Activated T-helper 1 cell treated with anti-CD3 and anti-CD28 coated beads, Interleukin-12 subunit alpha, Interleukin-12 subunit beta, Interleukin-2, Interleukin-4 antibody, amounts not matched to agents 30 ng/mL and 10 ng/mL and 1 ng/mL, durations not matched to agents 14 hours and 24 hours and 36 hours (primary cell): ENCODE measurements at regions not wholly inside any gene's neighbourhood (a gene's known extent, or its start where the extent isn't known, plus 50 kb on each side); places are given as distances from the start of the nearest gene placed in this dataset.
"Not testable (repeated sequence)": the region's sequence is repeated elsewhere in the genome, so short reads cannot be mapped to it uniquely, and the experiment has no call there.

Experiments
- DNase-seq: peaks from one replicate; pipeline ENCODE4 v3.0.0; 2021; ENCODE audit warnings: low spot score
- H3K27ac Mint-ChIP-seq: one replicate; pipeline ENCODE4 v1.8.0; 2021; ENCODE audit warnings: mild to moderate bottlenecking, mixed read lengths
- H3K27me3 Mint-ChIP-seq: one replicate; pipeline ENCODE4 v1.8.0; 2022; ENCODE audit warnings: mild to moderate bottlenecking, moderate library complexity, mixed read lengths; ENCODE audit not compliant: insufficient read depth
- H3K36me3 Mint-ChIP-seq: one replicate; pipeline ENCODE4 v1.8.0; 2021; ENCODE audit warnings: low read depth, mixed read lengths
- H3K4me1 Mint-ChIP-seq: one replicate; pipeline ENCODE4 v1.8.0; 2021; ENCODE audit warnings: low read depth, mixed read lengths
- H3K4me3 Mint-ChIP-seq: one replicate; pipeline ENCODE4 v1.8.0; 2021; ENCODE audit warnings: mild to moderate bottlenecking, moderate library complexity, mixed read lengths
- H3K9me3 Mint-ChIP-seq: one replicate; pipeline ENCODE4 v1.8.0; 2021; ENCODE audit warnings: mixed read lengths
- intact Hi-C: fragments of 100-400 bp; cut with micrococcal nuclease; formaldehyde crosslinking; loops from one replicate; pipeline ENCODE4 v1.15.1; 2024

- no peak overlapping the region for H3K27ac Mint-ChIP-seq
- peaks cover 2% of the 10 kb centered on the region for H3K27me3 Mint-ChIP-seq
- DNase-seq, result no peak
- H3K36me3 Mint-ChIP-seq, result no peaks in the 10 kb centered on the region
- intact Hi-C loops, result no loop called here
- H3K9me3 Mint-ChIP-seq, result no peaks in the 10 kb centered on the region
- H3K4me3 Mint-ChIP-seq, result no peak overlapping the region
- no peaks in the 10 kb centered on the region for H3K4me1 Mint-ChIP-seq
These were observed 611.8 kb downstream of the ETNK1 start for GRCh38 chr12:23236811-23237210.

DNA sequence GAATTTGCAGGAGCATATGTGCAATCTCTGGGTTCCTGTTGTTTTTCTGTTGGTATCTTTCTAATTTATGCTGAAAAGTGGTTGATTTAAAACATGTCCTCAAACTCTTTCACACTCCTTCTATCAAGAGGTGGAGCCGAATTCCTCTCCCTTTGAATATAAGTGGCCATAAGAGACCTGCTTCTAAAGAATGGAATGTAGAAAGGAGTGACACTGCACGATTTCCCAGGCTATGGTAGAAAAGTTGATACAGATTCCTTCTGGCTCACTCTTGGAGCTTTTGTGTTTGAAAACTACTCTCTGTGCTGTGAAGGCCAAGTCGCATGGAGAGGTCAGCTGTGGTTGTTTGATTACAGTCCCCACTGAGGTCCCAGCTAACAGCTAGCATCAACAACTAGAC lies 613.2 kb downstream of the ETNK1 start:
- H3K27me3 Mint-ChIP-seq, result peaks cover 2% of the 10 kb centered on the region
- no peak for DNase-seq
- intact Hi-C loops, result no loop called here
- H3K36me3 Mint-ChIP-seq, result no peaks in the 10 kb centered on the region
- no peaks in the 10 kb centered on the region for H3K9me3 Mint-ChIP-seq
- no peak overlapping the region for H3K27ac Mint-ChIP-seq
- H3K4me3 Mint-ChIP-seq, result no peak overlapping the region
- H3K4me1 Mint-ChIP-seq, result no peaks in the 10 kb centered on the region

DNA sequence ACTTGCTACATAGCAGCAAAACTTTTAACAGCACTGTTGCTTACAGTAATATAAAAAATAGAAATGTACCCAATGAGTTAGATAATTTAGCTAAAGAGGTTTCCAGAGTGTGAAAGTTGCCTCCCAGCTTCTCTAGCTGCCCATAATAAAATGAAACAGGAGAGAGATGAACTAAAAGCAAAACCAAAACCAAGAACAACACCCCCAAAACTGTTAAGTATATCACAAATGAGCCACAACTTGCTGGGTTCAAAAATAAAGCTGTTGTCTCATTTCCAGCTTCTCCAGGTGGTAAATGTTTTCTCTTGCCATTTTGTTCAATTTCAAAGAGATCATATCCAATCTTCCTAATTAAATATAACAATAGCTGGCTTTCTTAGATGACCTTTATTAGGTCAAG lies 614.0 kb downstream of the ETNK1 start:
- no peak for DNase-seq
- intact Hi-C loops, result no loop called here
- Mint-ChIP-seq H3K27me3 (peaks cover 2% of the 10 kb centered on the region), H3K27ac (no peak overlapping the region), H3K9me3 (no peaks in the 10 kb centered on the region), H3K4me3 (no peak overlapping the region), H3K4me1 (no peaks in the 10 kb centered on the region), H3K36me3 (no peaks in the 10 kb centered on the region)

DNA sequence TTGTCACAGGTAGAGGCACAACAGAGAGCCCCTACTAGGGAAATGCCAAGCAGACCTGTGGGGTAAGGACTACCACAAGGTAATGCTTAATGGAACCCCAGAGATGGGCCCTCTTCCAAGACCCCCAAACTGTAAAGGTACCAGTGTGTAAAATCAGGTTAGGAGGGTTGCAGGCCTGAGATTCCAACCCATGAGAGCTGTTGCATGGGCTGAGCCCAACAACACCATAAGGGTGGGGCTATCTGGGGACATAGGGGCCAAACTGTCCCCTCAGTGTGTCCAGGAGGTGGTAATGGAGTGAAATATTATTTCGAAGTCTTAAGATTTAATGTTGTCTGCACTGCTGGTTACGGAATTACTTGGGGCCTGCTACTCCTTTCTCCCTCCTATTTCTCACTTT lies 620.2 kb downstream of the ETNK1 start:
- H3K27me3 Mint-ChIP-seq, result peaks cover 2% of the 10 kb centered on the region

DNA sequence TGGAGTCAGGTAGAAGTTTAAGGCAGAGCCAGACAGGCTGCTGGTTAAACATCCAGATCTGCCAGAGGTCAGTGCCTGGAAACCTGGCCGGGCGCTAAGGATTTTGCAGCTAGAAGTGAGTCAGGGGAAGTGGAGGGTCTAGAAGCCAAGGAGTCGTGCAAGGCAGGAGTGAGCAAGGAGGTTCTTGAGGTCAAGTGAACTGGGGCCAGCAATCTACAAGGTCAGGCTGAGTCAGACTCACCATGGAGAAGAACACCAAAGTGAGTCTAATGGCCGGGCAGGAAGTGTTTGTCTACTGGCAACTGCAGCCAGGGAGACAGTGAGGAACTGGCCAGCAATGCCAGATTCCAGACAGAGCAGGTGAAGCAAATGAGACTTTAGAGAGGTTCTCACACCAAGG lies 628.2 kb downstream of the ETNK1 start:
- H3K27me3 Mint-ChIP-seq, result no peaks in the 10 kb centered on the region
- no peaks in the 10 kb centered on the region for H3K9me3 Mint-ChIP-seq
- no peak for DNase-seq
- no peak overlapping the region for H3K4me3 Mint-ChIP-seq
- intact Hi-C loops, result no loop called here
- no peaks in the 10 kb centered on the region for H3K4me1 Mint-ChIP-seq
- H3K27ac Mint-ChIP-seq, result no peak overlapping the region
- H3K36me3 Mint-ChIP-seq, result no peaks in the 10 kb centered on the region

More for the DNA sequence above, 620.2 kb downstream of the ETNK1 start:
- H3K36me3 Mint-ChIP-seq, result no peaks in the 10 kb centered on the region
- H3K4me3 Mint-ChIP-seq, result no peak overlapping the region
- H3K4me1 Mint-ChIP-seq, result no peaks in the 10 kb centered on the region
- H3K27ac Mint-ChIP-seq, result no peak overlapping the region
- DNase-seq, result no peak
- H3K9me3 Mint-ChIP-seq, result no peaks in the 10 kb centered on the region
- intact Hi-C loops, result no loop called here

GRCh38 chr12:23253910-23254309 lies 628.9 kb downstream of the ETNK1 start:
- H3K9me3 Mint-ChIP-seq, H3K27ac Mint-ChIP-seq, DNase-seq, H3K27me3 Mint-ChIP-seq, H3K4me1 Mint-ChIP-seq, intact Hi-C loops, H3K4me3 Mint-ChIP-seq, H3K36me3 Mint-ChIP-seq: not testable (repeated sequence)

- Mint-ChIP-seq H3K4me3 (no peak overlapping the region), H3K4me1 (no peaks in the 10 kb centered on the region), H3K36me3 (no peaks in the 10 kb centered on the region), H3K27me3 (no peaks in the 10 kb centered on the region), H3K27ac (no peak overlapping the region), H3K9me3 (no peaks in the 10 kb centered on the region)
- no peak for DNase-seq
- intact Hi-C loops, result no loop called here
These were observed 634.6 kb downstream of the ETNK1 start for GRCh38 chr12:23259558-23259957.

DNA sequence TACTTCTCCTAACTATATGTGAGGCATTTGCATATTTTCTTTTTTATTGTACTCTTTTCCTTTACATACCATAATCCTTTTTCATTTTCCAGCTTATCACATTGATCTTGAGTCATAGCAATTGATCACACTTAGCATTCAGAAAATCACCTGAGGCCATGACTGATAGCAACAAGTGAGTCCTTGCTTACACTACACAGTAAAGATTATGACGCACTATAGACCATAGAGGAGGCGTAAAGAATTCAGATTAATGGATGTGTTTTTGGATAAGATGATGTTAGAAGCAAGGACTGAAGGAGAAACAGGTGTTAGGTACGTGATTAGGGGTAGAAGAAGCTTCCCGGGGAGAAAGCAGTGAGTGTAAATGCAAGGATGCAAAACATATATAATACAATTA lies 637.7 kb downstream of the ETNK1 start:
- Mint-ChIP-seq H3K27me3 (no peaks in the 10 kb centered on the region), H3K9me3 (no peaks in the 10 kb centered on the region), H3K4me1 (no peaks in the 10 kb centered on the region), H3K27ac (no peak overlapping the region), H3K4me3 (no peak overlapping the region), H3K36me3 (no peaks in the 10 kb centered on the region)
- intact Hi-C loops, result no loop called here
- DNase-seq, result no peak

DNA sequence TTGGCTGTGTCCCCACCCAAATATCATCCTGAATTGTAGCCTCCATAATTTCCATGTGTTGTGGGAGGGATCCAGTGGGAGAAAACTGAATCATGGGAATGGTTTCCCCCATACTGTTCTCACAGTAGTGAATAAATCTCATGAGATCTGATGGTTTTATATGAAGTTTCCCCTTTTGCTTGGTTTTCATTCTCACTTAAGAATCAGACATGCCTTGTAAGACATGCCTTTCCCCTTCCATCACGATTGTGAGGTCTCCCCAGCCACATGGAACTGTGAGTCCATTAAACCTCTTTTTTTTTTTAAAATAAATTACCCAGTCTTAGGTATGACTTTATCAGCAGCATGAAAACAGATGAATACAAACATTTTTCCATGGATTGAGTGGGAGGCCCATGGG lies 652.9 kb downstream of the ETNK1 start:
- H3K36me3 Mint-ChIP-seq, result no peaks in the 10 kb centered on the region
- no peaks in the 10 kb centered on the region for H3K27me3 Mint-ChIP-seq
- H3K4me1 Mint-ChIP-seq, result no peaks in the 10 kb centered on the region
- H3K4me3 Mint-ChIP-seq, result no peak overlapping the region
- intact Hi-C loops, result no loop called here
- no peak for DNase-seq
- H3K9me3 Mint-ChIP-seq, result no peaks in the 10 kb centered on the region
- H3K27ac Mint-ChIP-seq, result no peak overlapping the region

GRCh38 chr12:23281295-23281694 lies 656.3 kb downstream of the ETNK1 start:
- Mint-ChIP-seq H3K27me3 (no peaks in the 10 kb centered on the region), H3K4me3 (no peak overlapping the region), H3K9me3 (peaks cover 16% of the 10 kb centered on the region), H3K36me3 (no peaks in the 10 kb centered on the region), H3K4me1 (no peaks in the 10 kb centered on the region), H3K27ac (no peak overlapping the region)
- intact Hi-C loops, result no loop called here
- no peak for DNase-seq

- H3K9me3 Mint-ChIP-seq, result peaks cover 16% of the 10 kb centered on the region
- no peak overlapping the region for H3K4me3 Mint-ChIP-seq
- H3K36me3 Mint-ChIP-seq, result no peaks in the 10 kb centered on the region
These were observed 657.7 kb downstream of the ETNK1 start for GRCh38 chr12:23282701-23283100.

DNA sequence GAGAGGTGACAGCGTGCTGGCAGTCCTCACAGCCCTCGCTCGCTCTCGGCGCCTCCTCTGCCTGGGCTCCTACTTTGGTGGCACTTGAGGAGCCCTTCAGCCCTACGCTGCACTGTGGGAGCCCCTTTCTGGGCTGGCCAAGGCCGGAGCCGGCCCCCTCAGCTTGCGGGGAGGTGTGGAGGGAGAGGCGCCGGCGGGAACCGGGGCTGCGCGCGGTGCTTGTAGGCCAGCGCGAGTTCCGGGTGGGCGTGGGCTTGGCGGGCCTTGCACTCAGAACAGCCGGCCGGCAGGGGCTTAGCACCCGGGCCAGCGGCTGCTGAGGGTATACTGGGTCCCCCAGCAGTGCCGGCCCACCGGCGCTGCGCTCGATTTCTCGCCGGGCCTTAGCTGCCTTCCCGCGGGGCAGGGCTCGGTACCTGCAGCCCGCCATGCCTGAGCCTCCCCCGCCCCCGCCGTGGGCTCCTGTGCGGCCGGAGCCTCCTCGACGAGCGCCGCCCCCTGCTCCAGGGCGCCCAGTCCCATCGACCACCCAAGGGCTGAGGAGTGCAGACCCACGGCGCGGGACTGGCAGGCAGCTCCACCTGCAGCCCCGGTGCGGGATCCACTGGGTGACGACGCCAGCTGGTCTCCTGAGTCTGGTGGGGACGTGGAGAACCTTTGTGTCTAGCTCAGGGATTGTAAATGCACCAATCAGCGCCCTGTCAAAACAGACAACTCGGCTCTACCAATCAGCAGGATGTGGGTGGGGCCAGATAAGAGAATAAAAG lies 661.0 kb downstream of the ETNK1 start:
- DNase-seq, H3K4me1 Mint-ChIP-seq, intact Hi-C loops, H3K27me3 Mint-ChIP-seq, H3K4me3 Mint-ChIP-seq, H3K36me3 Mint-ChIP-seq, H3K27ac Mint-ChIP-seq: not testable (repeated sequence)
- peaks cover 16% of the 10 kb centered on the region for H3K9me3 Mint-ChIP-seq

More at GRCh38 chr12:23282701-23283100, 657.7 kb downstream of the ETNK1 start:
- no peak for DNase-seq
- Mint-ChIP-seq H3K4me1 (no peaks in the 10 kb centered on the region), H3K27me3 (no peaks in the 10 kb centered on the region), H3K27ac (no peak overlapping the region)
- intact Hi-C loops, result no loop called here

GRCh38 chr12:23290627-23291330 lies 658.7 kb downstream of the SOX5 start:
- no peaks in the 10 kb centered on the region for H3K4me1 Mint-ChIP-seq
- no peak for DNase-seq
- H3K4me3 Mint-ChIP-seq, result no peak overlapping the region
- intact Hi-C loops, result no loop called here
- H3K27me3 Mint-ChIP-seq, result no peaks in the 10 kb centered on the region
- no peaks in the 10 kb centered on the region for H3K9me3 Mint-ChIP-seq
- no peaks in the 10 kb centered on the region for H3K36me3 Mint-ChIP-seq
- no peak overlapping the region for H3K27ac Mint-ChIP-seq
